GM23338 (cell line): ENCODE measurements at regions not wholly inside any gene's neighbourhood (a gene's known extent, or its start where the extent isn't known, plus 50 kb on each side); places are given as distances from the start of the nearest gene placed in this dataset.

Experiments
- CREB1 ChIP-seq: fragments of 250-450 bp; sonication (Bioruptor Pico); IDR thresholded peaks from 2 replicates; pipeline ENCODE4 v1.5.0; 2020; ENCODE audit warnings: low read depth, mild to moderate bottlenecking, moderate library complexity
- CTCF ChIP-seq, 2 experiments: fragments of 200-600 bp in 1 of 2; sonication (generic) in 1 of 2; conservative IDR thresholded peaks; 2 replicates each; pipeline versions ENCODE4 v1.5.1 to v1.6.1; 2016 to 2017; ENCODE audit warnings: antibody characterized with exemption in 2 of 2, low read depth in 2 of 2, mild to moderate bottlenecking in 2 of 2, moderate library complexity in 1 of 2
- EZH2 ChIP-seq: fragments of 200-600 bp; sonication (generic); IDR thresholded peaks from one replicate; pipeline ENCODE4 v1.8.0; 2017; ENCODE audit warnings: antibody characterized with exemption, mild to moderate bottlenecking, low read depth; ENCODE audit not compliant: unreplicated experiment
- EZH2phosphoT487 ChIP-seq: fragments of 200-600 bp; sonication (generic); IDR thresholded peaks from one replicate; pipeline ENCODE4 v1.8.1; 2018; ENCODE audit warnings: antibody characterized with exemption; ENCODE audit not compliant: unreplicated experiment
- JUNB ChIP-seq: IDR thresholded peaks from one replicate; pipeline ENCODE4 v1.6.1; 2016; ENCODE audit warnings: antibody characterized with exemption; ENCODE audit not compliant: unreplicated experiment
- NANOG ChIP-seq: IDR thresholded peaks from 2 replicates; pipeline ENCODE4 v1.6.1; 2016; ENCODE audit warnings: antibody characterized with exemption, borderline replicate concordance
- POLR2AphosphoS5 ChIP-seq: IDR thresholded peaks from 2 replicates; pipeline ENCODE4 v1.6.1; 2016; ENCODE audit warnings: antibody characterized with exemption, low read depth
- REST ChIP-seq: IDR thresholded peaks from one replicate; pipeline ENCODE4 v1.6.1; 2018; ENCODE audit warnings: antibody characterized with exemption; ENCODE audit not compliant: unreplicated experiment
- STAT1 ChIP-seq: IDR thresholded peaks from one replicate; pipeline ENCODE4 v1.6.1; 2016; ENCODE audit warnings: antibody characterized with exemption; ENCODE audit not compliant: unreplicated experiment
- ZNF331 ChIP-seq: fragments of 250-450 bp; sonication (Bioruptor Pico); IDR thresholded peaks from 2 replicates; pipeline ENCODE4 v1.5.0; 2020; ENCODE audit warnings: low read depth, mild to moderate bottlenecking, moderate library complexity

- no peak for TF ChIP-seq CTCF (conservative IDR thresholded peaks at IDR 0.05; ENCODE audit: low read depth in 2 of 2)
- TF ChIP-seq REST, result no peak
- TF ChIP-seq EZH2, result no peak
- TF ChIP-seq POLR2AphosphoS5, result no peak
- TF ChIP-seq EZH2phosphoT487, result no peak
- no peak for TF ChIP-seq CREB1
- no peak for TF ChIP-seq STAT1
- TF ChIP-seq JUNB, result no peak
- TF ChIP-seq ZNF331, result no peak
- TF ChIP-seq NANOG, result no peak
These were observed 190.5 kb upstream of the OR13F1 start for GRCh38 chr9:104313396-104314110.
